GM12873 (cell line): ENCODE measurements at regions not wholly inside any gene's neighbourhood (a gene's known extent, or its start where the extent isn't known, plus 50 kb on each side); places are given as distances from the start of the nearest gene placed in this dataset.
A peak's percentile ranks its signal among the peaks of the same experiment; 100 is the strongest.

Experiments used
- TF ChIP-seq, protein P1 (sequence below): IDR thresholded peaks from 2 replicates; pipeline ENCODE4 v1.5.1; 2012; ENCODE audit warnings: low read depth, mild to moderate bottlenecking, moderate library complexity, low read length, control low read depth; ENCODE audit not compliant: insufficient read depth; ENCODE audit errors: missing control alignments

DNA sequence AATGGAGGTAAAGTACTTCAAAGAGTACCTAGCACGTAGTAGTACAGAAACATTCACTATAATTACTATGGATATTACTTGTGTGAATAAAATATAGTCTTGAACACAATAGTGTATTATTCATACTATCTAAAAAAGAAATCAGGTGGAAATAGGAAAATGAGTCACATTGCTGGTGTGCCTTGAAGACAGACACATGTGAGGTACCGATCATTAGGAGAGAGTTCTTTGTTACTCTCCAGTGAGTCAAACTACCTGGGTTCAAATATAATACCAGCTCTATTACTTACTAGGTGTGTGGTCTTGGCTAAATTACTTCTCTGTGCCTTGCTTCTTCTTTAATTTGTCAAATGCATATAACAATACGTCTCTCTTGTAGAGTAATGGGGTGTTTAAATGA lies 50.8 kb upstream of the BEND6 start:
- TF ChIP-seq, protein P1, sequence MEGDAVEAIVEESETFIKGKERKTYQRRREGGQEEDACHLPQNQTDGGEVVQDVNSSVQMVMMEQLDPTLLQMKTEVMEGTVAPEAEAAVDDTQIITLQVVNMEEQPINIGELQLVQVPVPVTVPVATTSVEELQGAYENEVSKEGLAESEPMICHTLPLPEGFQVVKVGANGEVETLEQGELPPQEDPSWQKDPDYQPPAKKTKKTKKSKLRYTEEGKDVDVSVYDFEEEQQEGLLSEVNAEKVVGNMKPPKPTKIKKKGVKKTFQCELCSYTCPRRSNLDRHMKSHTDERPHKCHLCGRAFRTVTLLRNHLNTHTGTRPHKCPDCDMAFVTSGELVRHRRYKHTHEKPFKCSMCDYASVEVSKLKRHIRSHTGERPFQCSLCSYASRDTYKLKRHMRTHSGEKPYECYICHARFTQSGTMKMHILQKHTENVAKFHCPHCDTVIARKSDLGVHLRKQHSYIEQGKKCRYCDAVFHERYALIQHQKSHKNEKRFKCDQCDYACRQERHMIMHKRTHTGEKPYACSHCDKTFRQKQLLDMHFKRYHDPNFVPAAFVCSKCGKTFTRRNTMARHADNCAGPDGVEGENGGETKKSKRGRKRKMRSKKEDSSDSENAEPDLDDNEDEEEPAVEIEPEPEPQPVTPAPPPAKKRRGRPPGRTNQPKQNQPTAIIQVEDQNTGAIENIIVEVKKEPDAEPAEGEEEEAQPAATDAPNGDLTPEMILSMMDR: no peak

DNA sequence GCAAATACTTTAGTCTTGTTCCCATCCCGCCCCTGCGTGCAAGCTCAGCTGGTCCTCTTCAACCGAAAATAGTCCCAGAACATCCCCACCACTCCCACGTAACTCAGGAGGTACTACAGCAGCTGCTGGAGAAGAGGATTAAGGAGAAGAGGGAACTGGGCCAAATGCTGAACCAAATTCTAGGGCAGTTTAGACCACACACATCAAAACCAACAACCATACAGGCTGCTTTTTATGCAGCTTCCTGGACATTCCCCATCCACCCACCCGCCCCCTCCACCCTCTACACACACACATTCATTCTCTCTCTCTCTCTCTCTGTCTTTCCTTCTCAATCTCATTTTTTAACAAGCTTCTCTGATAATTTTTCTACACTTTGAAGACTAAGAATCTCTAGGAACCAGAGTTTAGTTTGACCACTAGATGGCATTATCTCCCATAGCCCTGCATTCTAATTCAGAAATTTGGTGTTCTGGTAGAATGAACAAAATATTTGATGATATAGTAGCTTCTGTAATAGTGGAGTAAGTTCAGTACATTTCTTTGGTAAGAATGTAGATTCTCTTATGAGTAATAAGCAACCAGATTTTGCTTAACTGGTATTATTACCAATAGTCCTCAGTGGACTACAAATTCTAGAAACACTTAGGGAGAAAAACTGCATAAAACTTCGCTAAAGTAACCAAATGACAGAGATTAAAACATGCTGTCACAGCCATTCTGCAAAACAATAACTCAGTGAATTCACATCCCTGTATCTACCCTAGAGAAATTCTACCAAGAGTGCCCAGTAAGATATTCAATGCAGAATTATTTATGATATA lies 52.1 kb upstream of the BEND6 start:
- TF ChIP-seq, protein P1: peak; percentile 62

DNA sequence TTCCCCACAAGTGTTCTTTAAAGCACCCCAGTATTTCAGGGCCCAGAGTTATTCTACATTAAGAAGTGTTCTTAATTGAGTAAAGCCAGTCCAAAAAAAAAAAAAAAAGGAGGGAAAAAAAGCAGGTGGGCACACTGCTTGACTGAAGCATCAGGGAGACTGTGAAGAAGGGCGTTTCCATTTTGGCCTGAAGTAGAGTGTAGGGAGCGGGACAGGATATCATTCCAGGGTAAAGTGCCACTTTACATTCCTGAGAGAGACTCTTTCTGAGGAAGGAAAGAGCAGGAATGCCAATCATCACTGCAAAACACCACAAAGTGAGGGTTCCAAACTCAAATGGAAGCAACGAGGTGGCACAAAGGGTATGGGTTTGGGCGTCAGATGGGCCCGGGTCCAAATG lies 54.1 kb upstream of the BEND6 start:
- TF ChIP-seq, protein P1: no peak

DNA sequence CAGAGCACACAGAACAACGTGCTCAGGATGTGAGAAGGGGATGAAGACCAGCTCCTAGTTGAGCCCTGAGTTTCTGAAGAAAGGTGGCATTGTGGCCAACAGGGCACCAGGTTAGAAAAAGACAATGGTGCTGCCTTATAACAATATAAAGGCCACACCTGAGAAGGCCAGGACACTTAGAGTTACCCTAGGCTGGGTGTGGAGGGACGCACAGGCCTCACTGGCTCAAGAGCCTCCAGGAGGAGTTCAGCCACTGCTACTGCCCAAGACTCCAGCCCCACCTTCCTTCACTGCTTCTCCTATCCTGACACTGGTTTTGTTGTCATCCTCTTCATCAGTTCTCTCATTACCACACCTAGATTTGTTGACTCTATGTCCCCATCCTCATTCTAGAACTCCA lies 55.2 kb upstream of the BEND6 start:
- TF ChIP-seq, protein P1: no peak

DNA sequence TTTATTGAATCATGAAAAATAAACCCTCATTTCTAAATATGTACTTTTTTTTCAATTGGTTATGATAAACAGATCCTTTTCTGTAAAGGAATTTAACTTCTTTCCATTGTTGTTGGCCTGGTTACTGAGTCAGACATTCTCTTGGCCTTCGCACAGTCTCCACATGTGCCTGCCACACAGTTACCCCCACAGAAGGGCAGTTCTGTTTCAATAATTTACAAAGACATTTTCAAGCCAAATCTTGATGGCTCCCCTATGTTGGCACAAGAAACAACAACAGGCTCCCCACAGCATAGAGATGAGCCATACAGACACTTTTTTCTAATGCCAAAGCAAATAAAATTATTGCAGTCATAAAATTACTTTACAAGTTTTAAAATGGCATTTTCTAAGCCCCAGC lies 55.6 kb upstream of the BEND6 start:
- TF ChIP-seq, protein P1: no peak

DNA sequence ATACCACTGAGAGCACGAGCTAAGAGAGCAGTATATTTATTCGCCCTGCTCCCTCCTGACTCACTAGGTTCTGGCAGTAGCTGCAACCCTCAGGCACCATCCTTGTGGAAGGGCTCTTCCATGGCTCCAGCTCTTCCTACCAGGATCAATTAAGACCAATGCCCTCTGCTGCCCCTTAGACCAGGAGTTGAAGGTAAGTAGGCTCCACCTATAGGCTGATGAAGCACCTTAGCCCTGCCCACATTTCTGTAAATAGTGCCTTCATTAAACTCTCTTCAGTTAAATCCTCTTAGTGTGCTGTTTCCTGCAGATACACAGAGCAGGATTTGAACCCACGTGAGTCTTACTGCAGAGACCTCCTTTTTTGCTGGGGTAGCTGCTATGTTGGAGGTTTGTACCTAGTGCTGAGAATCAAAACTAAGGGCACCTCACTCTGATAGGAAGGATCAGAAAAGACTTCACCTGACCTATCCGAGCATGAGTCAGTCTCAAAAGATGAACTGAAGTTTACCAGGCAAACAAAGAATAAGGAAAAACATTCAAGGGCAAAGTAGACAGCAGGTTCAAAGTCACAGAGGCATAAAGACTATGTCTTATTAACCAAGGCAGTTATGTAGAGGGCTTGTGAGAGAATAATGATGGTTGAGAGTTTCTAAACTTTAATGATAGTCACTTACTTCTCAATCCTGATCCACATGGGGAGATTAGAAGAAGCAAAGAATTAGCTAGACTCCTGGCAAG lies 56.9 kb upstream of the BEND6 start:
- TF ChIP-seq, protein P1: no peak

DNA sequence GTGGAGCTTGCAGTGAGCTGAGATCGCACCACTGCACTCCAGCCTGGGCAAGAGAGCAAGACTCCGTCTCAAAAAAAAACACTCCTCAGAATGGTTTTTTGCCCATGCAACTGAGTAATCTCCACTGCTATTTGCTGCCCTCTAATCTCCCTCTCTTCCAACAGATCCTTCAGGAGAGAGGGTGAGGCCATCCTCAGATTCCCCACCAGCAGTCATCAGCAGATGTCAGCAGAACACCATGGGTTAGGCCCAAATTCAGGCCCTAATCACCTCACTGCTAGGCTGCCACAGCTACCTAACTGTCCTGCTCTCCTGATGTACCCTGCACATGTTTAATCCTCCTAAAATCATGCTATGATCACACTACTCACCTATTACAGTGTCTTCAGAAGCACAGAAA lies 63.2 kb upstream of the BEND6 start:
- TF ChIP-seq, protein P1: peak; percentile 35
